Right atrium auricular region (tissue), 2 donors: ENCODE measurements at regions not wholly inside any gene's neighbourhood (a gene's known extent, or its start where the extent isn't known, plus 50 kb on each side); places are given as distances from the start of the nearest gene placed in this dataset.

Experiments used
- DNase-seq: peaks from one replicate; pipeline ENCODE4 v3.0.0-alpha.2; 2019; ENCODE audit warnings: low spot score
- H3K27ac ChIP-seq, 2 donors: fragments of 200-600 bp; sonication (generic); 1 replicate in 1 of 2; 2 replicates in 1 of 2; pipeline ENCODE4 v1.5.1; 2016 to 2019
- H3K27me3 ChIP-seq, 2 donors: fragments of 200-600 bp; sonication (generic); one replicate each; pipeline versions ENCODE4 v1.5.1 to v1.6.0; 2017 to 2019
- H3K36me3 ChIP-seq: fragments of 200-600 bp; sonication (generic); one replicate; pipeline ENCODE4 v1.5.1; 2016
- H3K4me1 ChIP-seq, 2 donors: fragments of 200-600 bp; sonication (generic); one replicate each; pipeline versions ENCODE4 v1.5.1 to v1.6.0; 2017 to 2019
- H3K4me3 ChIP-seq, 2 donors: fragments of 200-600 bp; sonication (generic); 1 replicate in 1 of 2; 2 replicates in 1 of 2; pipeline ENCODE4 v1.5.1; 2017 to 2019; ENCODE audit warnings: mild to moderate bottlenecking in 1 of 2, moderate library complexity in 1 of 2
- H3K9me3 ChIP-seq, 2 donors: fragments of 200-600 bp; sonication (generic); one replicate each; pipeline ENCODE4 v1.5.1; 2019
- TF ChIP-seq, protein P1 (sequence below), 2 donors: fragments of 200-600 bp; sonication (generic); IDR thresholded peaks; one replicate each; pipeline ENCODE4 v1.5.1; 2019; ENCODE audit warnings: antibody characterized with exemption in 2 of 2

DNA sequence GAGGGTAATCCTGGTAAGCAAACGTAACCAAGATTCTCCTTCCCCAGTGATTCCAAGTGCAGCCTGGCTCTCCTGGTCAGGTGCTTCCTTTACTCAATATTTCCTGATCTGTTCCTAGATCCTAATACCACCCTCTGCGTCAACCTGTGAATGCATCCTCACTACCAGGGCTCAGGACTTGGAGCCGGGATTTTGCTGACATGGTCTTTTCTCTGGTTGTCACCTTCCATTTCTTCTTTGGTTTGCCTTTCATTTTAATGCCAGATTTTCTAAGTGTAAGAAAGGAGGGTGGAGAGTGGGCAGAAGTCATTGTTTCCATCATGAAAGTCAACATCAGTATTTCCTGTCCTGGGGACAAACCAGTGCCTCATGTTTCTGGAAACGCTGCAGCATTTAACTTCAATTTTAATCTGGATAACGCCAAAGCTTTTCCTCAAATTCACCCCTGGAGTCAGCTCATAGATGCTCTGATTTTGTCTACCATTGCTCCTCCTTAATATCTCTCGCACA, 210.4 kb upstream of the ZNF32 start:
- H3K4me3 ChIP-seq: no peak overlapping the region
- no peaks in the 10 kb centered on the region for H3K9me3 ChIP-seq
- no peak overlapping the region for H3K27ac ChIP-seq
- no peaks in the 10 kb centered on the region for H3K27me3 ChIP-seq
- TF ChIP-seq, protein P1, sequence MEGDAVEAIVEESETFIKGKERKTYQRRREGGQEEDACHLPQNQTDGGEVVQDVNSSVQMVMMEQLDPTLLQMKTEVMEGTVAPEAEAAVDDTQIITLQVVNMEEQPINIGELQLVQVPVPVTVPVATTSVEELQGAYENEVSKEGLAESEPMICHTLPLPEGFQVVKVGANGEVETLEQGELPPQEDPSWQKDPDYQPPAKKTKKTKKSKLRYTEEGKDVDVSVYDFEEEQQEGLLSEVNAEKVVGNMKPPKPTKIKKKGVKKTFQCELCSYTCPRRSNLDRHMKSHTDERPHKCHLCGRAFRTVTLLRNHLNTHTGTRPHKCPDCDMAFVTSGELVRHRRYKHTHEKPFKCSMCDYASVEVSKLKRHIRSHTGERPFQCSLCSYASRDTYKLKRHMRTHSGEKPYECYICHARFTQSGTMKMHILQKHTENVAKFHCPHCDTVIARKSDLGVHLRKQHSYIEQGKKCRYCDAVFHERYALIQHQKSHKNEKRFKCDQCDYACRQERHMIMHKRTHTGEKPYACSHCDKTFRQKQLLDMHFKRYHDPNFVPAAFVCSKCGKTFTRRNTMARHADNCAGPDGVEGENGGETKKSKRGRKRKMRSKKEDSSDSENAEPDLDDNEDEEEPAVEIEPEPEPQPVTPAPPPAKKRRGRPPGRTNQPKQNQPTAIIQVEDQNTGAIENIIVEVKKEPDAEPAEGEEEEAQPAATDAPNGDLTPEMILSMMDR (IDR thresholded peaks at IDR 0.05): no peak
- DNase-seq: no peak
- H3K4me1 ChIP-seq: peaks cover 0 to 34% of the 10 kb centered on the region in 2 donors
- H3K36me3 ChIP-seq: no peaks in the 10 kb centered on the region

DNA sequence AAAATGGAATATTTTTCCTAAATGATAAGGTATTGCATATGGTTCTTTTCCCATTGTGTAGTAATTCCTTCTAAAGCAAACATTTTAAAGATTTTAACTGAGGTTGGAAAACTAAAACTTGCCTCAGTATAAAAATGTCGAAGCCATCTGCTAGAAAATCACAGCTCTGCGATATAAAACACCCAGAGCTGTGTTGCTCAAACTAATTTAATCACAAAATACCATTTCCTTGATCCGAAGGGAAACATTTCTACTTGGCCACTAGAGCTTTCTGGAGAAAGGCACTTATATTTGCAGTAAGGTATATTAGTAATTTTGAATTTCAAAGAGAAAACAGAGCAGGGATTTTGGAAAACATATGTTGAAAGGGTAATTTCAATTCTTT, 209.2 kb upstream of the ZNF32 start:
- Histone ChIP-seq H3K9me3 (no peaks in the 10 kb centered on the region), H3K36me3 (no peaks in the 10 kb centered on the region), H3K4me3 (no peak overlapping the region), H3K27ac (no peak overlapping the region), H3K27me3 (no peaks in the 10 kb centered on the region), H3K4me1 (peaks cover 0 to 30% of the 10 kb centered on the region in 2 donors)
- DNase-seq: no peak
- TF ChIP-seq, protein P1 (IDR thresholded peaks at IDR 0.05): no peak

DNA sequence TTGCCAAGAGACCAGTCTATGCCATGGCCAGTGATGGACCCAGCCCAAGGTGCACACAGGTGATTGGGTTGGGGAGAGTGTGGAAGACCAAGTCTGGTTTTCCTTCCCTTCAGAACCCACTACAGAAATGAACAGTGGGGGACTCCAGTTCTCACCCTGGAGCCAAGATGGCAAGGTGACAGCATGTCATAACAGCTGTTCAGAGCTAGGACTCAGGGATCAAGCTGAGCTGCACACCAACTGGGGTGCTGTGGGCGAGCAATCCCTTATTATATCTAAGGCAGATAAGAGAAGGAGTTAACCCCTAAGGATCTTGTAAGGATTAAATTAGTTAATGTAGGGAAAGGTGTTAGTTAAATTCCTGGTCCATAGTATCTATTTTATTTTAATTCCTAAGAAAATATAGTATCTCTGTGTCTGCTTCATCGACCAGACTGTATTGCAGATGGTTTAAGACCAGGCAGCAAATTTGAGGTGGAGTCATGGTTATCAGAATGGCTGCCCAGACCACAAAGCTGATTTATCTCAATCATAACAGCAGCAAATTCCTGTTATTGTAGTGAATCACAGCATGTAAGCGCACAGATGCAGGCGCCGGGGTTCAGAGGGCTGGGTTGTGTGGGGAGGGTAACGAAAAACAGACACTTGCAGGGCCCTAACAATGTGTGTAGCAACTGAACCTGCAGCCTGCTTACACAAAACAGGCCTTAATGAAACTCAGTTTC, 208.7 kb upstream of the ZNF32 start:
- Histone ChIP-seq H3K27ac (no peak overlapping the region), H3K9me3 (no peaks in the 10 kb centered on the region), H3K4me1 (peaks cover 0 to 30% of the 10 kb centered on the region in 2 donors), H3K4me3 (no peak overlapping the region), H3K27me3 (no peaks in the 10 kb centered on the region), H3K36me3 (no peaks in the 10 kb centered on the region)
- no peak for DNase-seq
- TF ChIP-seq, protein P1 (IDR thresholded peaks at IDR 0.05): no peak

DNA sequence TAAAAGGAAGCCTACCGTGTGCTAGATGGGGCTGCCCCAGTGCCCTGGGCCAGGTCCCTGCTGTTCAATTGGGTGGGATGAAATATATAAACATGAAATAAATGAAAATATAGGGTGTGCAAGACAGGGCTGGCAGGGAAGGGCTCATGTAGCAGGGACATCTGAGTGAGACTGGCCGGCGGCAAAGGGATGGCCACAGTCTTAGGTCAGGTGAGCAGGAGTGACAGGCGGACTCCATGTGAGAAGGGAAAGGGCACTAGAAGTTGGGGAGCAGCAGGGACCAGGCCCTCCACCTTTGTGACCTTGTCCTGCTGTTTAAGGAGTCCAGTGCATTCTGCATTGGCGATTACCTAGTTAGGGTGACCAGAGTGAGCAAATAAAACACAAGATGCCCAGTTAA, 207.6 kb upstream of the ZNF32 start:
- H3K27ac ChIP-seq: no peak overlapping the region
- TF ChIP-seq, protein P1 (IDR thresholded peaks at IDR 0.05): no peak
- no peaks in the 10 kb centered on the region for H3K36me3 ChIP-seq
- H3K4me3 ChIP-seq: no peak overlapping the region
- H3K9me3 ChIP-seq: no peaks in the 10 kb centered on the region
- no peaks in the 10 kb centered on the region for H3K27me3 ChIP-seq
- no peak for DNase-seq
- H3K4me1 ChIP-seq: peaks cover 0 to 30% of the 10 kb centered on the region in 2 donors

DNA sequence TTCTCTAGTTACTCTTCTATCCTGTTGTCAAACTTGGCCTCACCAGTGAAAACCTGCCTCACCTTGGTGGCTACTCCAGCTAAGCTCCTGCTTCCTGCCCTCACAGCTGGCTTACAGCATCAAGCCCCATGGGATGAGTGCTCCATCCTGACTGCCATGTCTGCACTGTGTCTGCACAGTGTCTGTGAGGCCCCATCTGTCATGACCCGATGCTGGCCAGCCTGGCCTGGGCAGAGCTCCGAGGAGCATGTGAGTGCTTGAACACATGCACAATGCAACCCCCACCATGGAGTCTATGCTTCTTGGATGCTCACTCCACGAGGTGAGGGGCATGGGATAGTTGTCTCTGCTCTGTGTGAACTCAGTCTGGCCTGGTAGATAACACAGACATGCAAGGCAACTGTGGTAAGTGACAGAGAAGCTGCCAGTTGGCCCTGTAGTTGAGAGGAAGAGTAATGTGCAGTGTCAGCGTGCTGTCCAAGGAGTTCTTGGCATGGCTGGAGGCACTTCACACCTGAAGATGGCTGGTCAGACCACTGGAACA, 207.1 kb upstream of the ZNF32 start:
- Histone ChIP-seq H3K27ac (peak overlapping the region in 1 of 2 donors; percentile 33), H3K27me3 (no peaks in the 10 kb centered on the region), H3K36me3 (no peaks in the 10 kb centered on the region), H3K4me1 (peaks cover 0 to 30% of the 10 kb centered on the region in 2 donors), H3K9me3 (no peaks in the 10 kb centered on the region), H3K4me3 (no peak overlapping the region)
- DNase-seq: no peak
- TF ChIP-seq, protein P1 (IDR thresholded peaks at IDR 0.05): no peak
